ENCODE measurements at regions not wholly inside any gene's neighbourhood (a gene's known extent, or its start where the extent isn't known, plus 50 kb on each side); places are given as distances from the start of the nearest gene placed in this dataset.

DNA sequence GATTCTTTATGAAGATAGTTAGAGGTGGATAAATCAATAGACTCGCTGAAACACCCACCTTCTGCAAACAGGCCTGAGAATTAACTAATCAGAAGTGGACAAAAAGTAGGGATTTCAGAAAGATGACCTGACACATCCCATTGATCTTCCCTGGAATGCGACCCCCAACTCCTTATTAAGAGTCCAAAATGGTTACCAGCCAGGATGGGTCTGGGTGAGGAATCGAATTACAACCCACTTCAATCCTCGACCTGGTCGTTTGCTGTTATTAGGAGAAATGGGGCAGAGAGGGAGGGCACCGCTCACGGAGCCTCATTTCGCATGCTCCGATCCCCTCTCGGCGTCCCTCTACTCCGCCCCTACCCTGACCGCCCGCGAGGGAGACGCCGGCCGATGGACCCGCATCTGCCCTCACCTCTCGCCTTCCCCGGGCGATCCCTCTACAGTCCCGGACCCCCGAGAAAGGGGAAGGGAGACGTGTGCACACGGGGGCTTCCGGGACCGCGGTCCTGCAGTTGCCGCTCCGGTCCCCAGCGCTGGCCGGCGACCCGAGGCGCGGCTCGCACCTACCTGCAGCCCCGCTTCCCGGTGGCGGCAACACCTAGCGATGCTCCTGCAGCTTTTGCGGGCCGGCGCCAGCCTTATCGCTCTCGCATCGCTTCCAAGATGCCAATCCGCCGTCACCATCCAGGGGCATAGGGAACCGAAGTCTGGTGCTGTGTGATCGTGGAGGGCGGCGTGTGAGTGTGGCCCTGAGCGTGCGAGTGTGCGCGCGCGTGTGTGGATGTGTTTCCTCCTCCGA is 69.3 kb upstream of the USP15 start:
- TF ChIP-seq, protein P1, sequence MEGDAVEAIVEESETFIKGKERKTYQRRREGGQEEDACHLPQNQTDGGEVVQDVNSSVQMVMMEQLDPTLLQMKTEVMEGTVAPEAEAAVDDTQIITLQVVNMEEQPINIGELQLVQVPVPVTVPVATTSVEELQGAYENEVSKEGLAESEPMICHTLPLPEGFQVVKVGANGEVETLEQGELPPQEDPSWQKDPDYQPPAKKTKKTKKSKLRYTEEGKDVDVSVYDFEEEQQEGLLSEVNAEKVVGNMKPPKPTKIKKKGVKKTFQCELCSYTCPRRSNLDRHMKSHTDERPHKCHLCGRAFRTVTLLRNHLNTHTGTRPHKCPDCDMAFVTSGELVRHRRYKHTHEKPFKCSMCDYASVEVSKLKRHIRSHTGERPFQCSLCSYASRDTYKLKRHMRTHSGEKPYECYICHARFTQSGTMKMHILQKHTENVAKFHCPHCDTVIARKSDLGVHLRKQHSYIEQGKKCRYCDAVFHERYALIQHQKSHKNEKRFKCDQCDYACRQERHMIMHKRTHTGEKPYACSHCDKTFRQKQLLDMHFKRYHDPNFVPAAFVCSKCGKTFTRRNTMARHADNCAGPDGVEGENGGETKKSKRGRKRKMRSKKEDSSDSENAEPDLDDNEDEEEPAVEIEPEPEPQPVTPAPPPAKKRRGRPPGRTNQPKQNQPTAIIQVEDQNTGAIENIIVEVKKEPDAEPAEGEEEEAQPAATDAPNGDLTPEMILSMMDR (IDR thresholded peaks at IDR 0.05) = no peak
- no peak overlapping the region for H2AFZ ChIP-seq
- peak overlapping the region; percentile 62 for H3K4me2 ChIP-seq (ENCODE audit: low read length)
- no peak overlapping the region for H3K9ac ChIP-seq
- no peaks in the 10 kb centered on the region for H3K36me3 ChIP-seq (ENCODE audit: control insufficient read depth, insufficient read depth, low read length)
- peaks cover 4% of the 10 kb centered on the region for H3K4me1 ChIP-seq
- H3K4me3 ChIP-seq (ENCODE audit: low read depth, low read length) = peak overlapping the region; percentile 3
- no peak overlapping the region for H3K27ac ChIP-seq
- peaks cover 4% of the 10 kb centered on the region for H3K27me3 ChIP-seq (ENCODE audit: control insufficient read depth, insufficient read depth, low read length)
- H3K9me3 ChIP-seq (ENCODE audit: control insufficient read depth, low read length) = no peaks in the 10 kb centered on the region
- no peaks in the 10 kb centered on the region for H3K79me2 ChIP-seq

GRCh38 chr12:62191491-62192179 is 68.6 kb upstream of the USP15 start:
- Histone ChIP-seq H3K27me3 (ENCODE audit: control insufficient read depth, insufficient read depth, low read length) (peaks cover 4% of the 10 kb centered on the region), H3K9me3 (ENCODE audit: control insufficient read depth, low read length) (no peaks in the 10 kb centered on the region), H3K4me2 (ENCODE audit: low read length) (peak overlapping the region; percentile 62), H3K4me3 (ENCODE audit: low read depth, low read length) (peak overlapping the region; percentile 3), H3K27ac (no peak overlapping the region), H3K9ac (no peak overlapping the region), H3K79me2 (no peaks in the 10 kb centered on the region), H3K36me3 (ENCODE audit: control insufficient read depth, insufficient read depth, low read length) (no peaks in the 10 kb centered on the region), H2AFZ (peak overlapping the region; percentile 51), H3K4me1 (peaks cover 4% of the 10 kb centered on the region)
- TF ChIP-seq, protein P1 (IDR thresholded peaks at IDR 0.05) = no peak

DNA sequence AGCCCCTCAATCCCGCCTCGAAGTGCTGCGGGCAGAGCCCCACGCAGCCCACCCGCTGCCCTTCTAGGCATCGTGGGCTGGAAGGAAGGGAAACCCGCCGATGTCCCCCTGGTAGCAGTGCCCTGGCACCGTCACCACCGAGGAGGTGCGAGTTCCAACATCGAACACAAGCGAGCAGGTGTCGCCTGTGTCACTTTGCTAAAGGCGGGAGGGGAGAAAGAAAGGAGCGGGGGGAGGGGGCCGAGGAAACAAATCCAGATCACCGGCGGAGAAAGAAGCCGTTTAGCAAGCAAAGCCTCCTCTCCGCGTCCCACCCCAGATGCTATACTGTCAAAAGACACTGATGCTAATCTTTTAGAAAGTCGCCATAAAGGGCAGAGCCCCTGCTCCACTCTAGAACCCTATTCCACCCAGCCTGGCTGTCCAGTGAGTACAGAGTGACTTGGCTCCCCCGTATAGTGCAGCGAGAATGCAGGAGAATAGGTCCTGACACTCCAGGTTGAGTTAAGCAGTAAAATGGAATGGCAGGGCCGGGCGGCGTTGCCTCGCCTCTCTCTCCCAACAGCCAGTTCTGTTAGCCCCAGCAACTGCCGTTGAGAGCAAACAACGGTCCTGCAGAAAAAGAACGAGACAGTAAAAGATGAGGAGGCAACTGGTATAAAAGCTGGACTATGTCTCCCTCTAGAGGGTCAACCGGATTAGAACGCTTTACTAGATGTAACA is 67.9 kb upstream of the USP15 start:
- Histone ChIP-seq H3K4me1 (peaks cover 4% of the 10 kb centered on the region), H3K36me3 (ENCODE audit: control insufficient read depth, insufficient read depth, low read length) (no peaks in the 10 kb centered on the region), H3K4me2 (ENCODE audit: low read length) (peak overlapping the region; percentile 62), H3K9me3 (ENCODE audit: control insufficient read depth, low read length) (no peaks in the 10 kb centered on the region), H3K79me2 (no peaks in the 10 kb centered on the region), H3K27me3 (ENCODE audit: control insufficient read depth, insufficient read depth, low read length) (peaks cover 4% of the 10 kb centered on the region), H3K27ac (no peak overlapping the region), H2AFZ (peak overlapping the region; percentile 51), H3K4me3 (ENCODE audit: low read depth, low read length) (peak overlapping the region; percentile 41), H3K9ac (no peak overlapping the region)
- TF ChIP-seq, protein P1 (IDR thresholded peaks at IDR 0.05) = peak; percentile 60

DNA sequence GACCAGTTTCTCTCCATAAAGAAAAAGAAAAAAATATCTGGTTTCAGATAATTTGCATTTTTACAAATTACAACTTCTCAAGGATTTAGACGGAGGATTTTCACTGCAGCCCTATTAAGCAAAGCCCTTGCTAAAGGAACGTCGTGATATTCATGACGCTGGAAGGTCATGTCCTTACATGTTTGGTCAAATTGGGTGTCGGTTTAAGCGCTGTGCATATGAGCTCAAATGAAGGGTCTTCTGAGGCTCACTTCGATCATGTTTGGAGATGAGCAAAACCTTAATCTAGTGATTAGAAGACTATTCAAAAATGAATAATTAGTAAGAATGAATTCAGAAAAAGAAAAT is 67.3 kb upstream of the USP15 start:
- Histone ChIP-seq H3K4me3 (ENCODE audit: low read depth, low read length) (no peak overlapping the region), H3K27ac (no peak overlapping the region), H3K79me2 (no peaks in the 10 kb centered on the region), H3K4me2 (ENCODE audit: low read length) (no peak overlapping the region), H2AFZ (peak overlapping the region; percentile 51), H3K4me1 (peaks cover 4% of the 10 kb centered on the region), H3K27me3 (ENCODE audit: control insufficient read depth, insufficient read depth, low read length) (peaks cover 4% of the 10 kb centered on the region), H3K9ac (no peak overlapping the region), H3K36me3 (ENCODE audit: control insufficient read depth, insufficient read depth, low read length) (no peaks in the 10 kb centered on the region), H3K9me3 (ENCODE audit: control insufficient read depth, low read length) (no peaks in the 10 kb centered on the region)
- TF ChIP-seq, protein P1 (IDR thresholded peaks at IDR 0.05) = no peak
